K562 (cell line): ENCODE measurements at regions not wholly inside any gene's neighbourhood (a gene's known extent, or its start where the extent isn't known, plus 50 kb on each side); places are given as distances from the start of the nearest gene placed in this dataset.

Experiments used
- CTCF ChIP-seq, 3 experiments: IDR thresholded peaks in 2 of 3; conservative IDR thresholded peaks in 1 of 3; 2 replicates each; pipeline ENCODE4 v1.5.1; 2011 to 2012; ENCODE audit warnings: low read length in 3 of 3, mild to moderate bottlenecking in 3 of 3, control low read depth in 2 of 3, improper control_type of control experiment in 1 of 3, inconsistent platforms in 1 of 3, low read depth in 1 of 3, mixed read lengths in 1 of 3, moderate library complexity in 1 of 3; ENCODE audit not compliant: insufficient read depth in 2 of 3
- E2F5 ChIP-seq: sonication (generic); formaldehyde crosslinking; IDR thresholded peaks from 2 replicates; pipeline ENCODE4 v1.8.0; 2022; ENCODE audit warnings: mild to moderate bottlenecking, missing genetic modification reagents
- EZH2 ChIP-seq: IDR thresholded peaks from 2 replicates; pipeline ENCODE4 v1.6.1; 2012; ENCODE audit warnings: low read depth, mild to moderate bottlenecking, inconsistent platforms, low read length, borderline replicate concordance
- POLR2A ChIP-seq: fragments of 450-650 bp; conservative IDR thresholded peaks from 2 replicates; pipeline ENCODE4 v1.6.1; 2016
- TCF7L2 ChIP-seq: fragments of 150-350 bp; IDR thresholded peaks from 2 replicates; pipeline ENCODE4 v1.6.1; 2016; ENCODE audit warnings: low read depth, mild to moderate bottlenecking, low read length, moderate library complexity
- ZNF449 ChIP-seq: fragments of 250-450 bp; sonication (Bioruptor Pico); IDR thresholded peaks from 2 replicates; pipeline ENCODE4 v1.8.0; 2022; ENCODE audit warnings: moderate library complexity, mild to moderate bottlenecking, inconsistent platforms
- TF ChIP-seq, protein P1 (sequence below): sonication (generic); formaldehyde crosslinking; IDR thresholded peaks from 2 replicates; pipeline ENCODE4 v1.8.1; 2023; ENCODE audit warnings: mild to moderate bottlenecking, missing genetic modification reagents
- TF ChIP-seq, protein P2 (sequence below): sonication (generic); formaldehyde crosslinking; IDR thresholded peaks from 2 replicates; pipeline ENCODE4 v1.9.0; 2022; ENCODE audit warnings: mild to moderate bottlenecking, missing genetic modification reagents
- TF ChIP-seq, protein P3 (sequence below): fragments of 250-450 bp; sonication (Bioruptor Pico); IDR thresholded peaks from 2 replicates; pipeline ENCODE4 v1.8.0; 2021; ENCODE audit warnings: borderline replicate concordance, mild to moderate bottlenecking, moderate library complexity; ENCODE audit not compliant: poor library complexity, severe bottlenecking

- TF ChIP-seq, protein P1, sequence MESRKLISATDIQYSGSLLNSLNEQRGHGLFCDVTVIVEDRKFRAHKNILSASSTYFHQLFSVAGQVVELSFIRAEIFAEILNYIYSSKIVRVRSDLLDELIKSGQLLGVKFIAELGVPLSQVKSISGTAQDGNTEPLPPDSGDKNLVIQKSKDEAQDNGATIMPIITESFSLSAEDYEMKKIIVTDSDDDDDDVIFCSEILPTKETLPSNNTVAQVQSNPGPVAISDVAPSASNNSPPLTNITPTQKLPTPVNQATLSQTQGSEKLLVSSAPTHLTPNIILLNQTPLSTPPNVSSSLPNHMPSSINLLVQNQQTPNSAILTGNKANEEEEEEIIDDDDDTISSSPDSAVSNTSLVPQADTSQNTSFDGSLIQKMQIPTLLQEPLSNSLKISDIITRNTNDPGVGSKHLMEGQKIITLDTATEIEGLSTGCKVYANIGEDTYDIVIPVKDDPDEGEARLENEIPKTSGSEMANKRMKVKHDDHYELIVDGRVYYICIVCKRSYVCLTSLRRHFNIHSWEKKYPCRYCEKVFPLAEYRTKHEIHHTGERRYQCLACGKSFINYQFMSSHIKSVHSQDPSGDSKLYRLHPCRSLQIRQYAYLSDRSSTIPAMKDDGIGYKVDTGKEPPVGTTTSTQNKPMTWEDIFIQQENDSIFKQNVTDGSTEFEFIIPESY (CRISPR knock-in tag) = no peak
- no peak for TF ChIP-seq POLR2A
- TF ChIP-seq, protein P2, sequence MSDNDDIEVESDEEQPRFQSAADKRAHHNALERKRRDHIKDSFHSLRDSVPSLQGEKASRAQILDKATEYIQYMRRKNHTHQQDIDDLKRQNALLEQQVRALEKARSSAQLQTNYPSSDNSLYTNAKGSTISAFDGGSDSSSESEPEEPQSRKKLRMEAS (CRISPR knock-in tag) = no peak
- TF ChIP-seq, protein P3, sequence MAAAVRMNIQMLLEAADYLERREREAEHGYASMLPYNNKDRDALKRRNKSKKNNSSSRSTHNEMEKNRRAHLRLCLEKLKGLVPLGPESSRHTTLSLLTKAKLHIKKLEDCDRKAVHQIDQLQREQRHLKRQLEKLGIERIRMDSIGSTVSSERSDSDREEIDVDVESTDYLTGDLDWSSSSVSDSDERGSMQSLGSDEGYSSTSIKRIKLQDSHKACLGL (CRISPR knock-in tag) = no peak
- no peak for TF ChIP-seq EZH2
- no peak for TF ChIP-seq TCF7L2
- TF ChIP-seq CTCF (IDR thresholded peaks at IDR 0.05 in 2 of 3, conservative IDR thresholded peaks at IDR 0.05 in 1 of 3; ENCODE audit: insufficient read depth in 2 of 3, low read depth in 1 of 3, low read length in 3 of 3) = no peak
- TF ChIP-seq E2F5 = no peak
- TF ChIP-seq ZNF449 (CRISPR knock-in tag) = no peak
Measured at GRCh38 chr3:107880702-107881101, 210.1 kb downstream of the CD47 start.
